ENCODE measurements at regions not wholly inside any gene's neighbourhood (a gene's known extent, or its start where the extent isn't known, plus 50 kb on each side); places are given as distances from the start of the nearest gene placed in this dataset.

- TF ChIP-seq EZH2phosphoT487 (IDR thresholded peaks at IDR 0.05; ENCODE audit: insufficient read depth, low read depth) = no peak
- no peak for TF ChIP-seq EZH2 (IDR thresholded peaks at IDR 0.05; ENCODE audit: insufficient read depth, poor library complexity, severe bottlenecking)
Measured at GRCh38 chr1:201764579-201764978, 64.4 kb upstream of the IPO9 start.

Measured in GM23248 (cell line).